IgD-negative memory B cell (primary cell): ENCODE measurements at regions not wholly inside any gene's neighbourhood (a gene's known extent, or its start where the extent isn't known, plus 50 kb on each side); places are given as distances from the start of the nearest gene placed in this dataset.
A peak's percentile ranks its signal among the peaks of the same experiment; 100 is the strongest.

Source experiments
- H3K27ac Mint-ChIP-seq, 3 donors: one replicate each; pipeline ENCODE4 v1.8.0; 2020 to 2022; ENCODE audit warnings: mild to moderate bottlenecking in 3 of 3, mixed read lengths in 3 of 3, moderate library complexity in 1 of 3
- H3K27me3 Mint-ChIP-seq: one replicate; pipeline ENCODE4 v1.8.0; 2021; ENCODE audit warnings: mixed read lengths
- H3K36me3 Mint-ChIP-seq: one replicate; pipeline ENCODE4 v1.8.0; 2020; ENCODE audit warnings: mild to moderate bottlenecking, mixed read lengths
- H3K4me1 Mint-ChIP-seq, 3 donors: one replicate each; pipeline ENCODE4 v1.8.0; 2020 to 2022; ENCODE audit warnings: mixed read lengths in 3 of 3, mild to moderate bottlenecking in 1 of 3
- H3K4me3 Mint-ChIP-seq, 4 donors: one replicate each; pipeline ENCODE4 v1.8.0; 2020 to 2022; ENCODE audit warnings: mild to moderate bottlenecking in 4 of 4, mixed read lengths in 4 of 4, moderate library complexity in 3 of 4
- H3K9me3 Mint-ChIP-seq, 3 donors: one replicate each; pipeline ENCODE4 v1.8.0; 2020 to 2021; ENCODE audit warnings: mixed read lengths in 3 of 3, mild to moderate bottlenecking in 1 of 3

- Mint-ChIP-seq H3K4me3 (no peak overlapping the region), H3K36me3 (peaks cover 3% of the 10 kb centered on the region), H3K4me1 (no peaks in the 10 kb centered on the region), H3K27ac (no peak overlapping the region), H3K27me3 (no peaks in the 10 kb centered on the region), H3K9me3 (peaks cover 0 to 3% (median 0%) of the 10 kb centered on the region in 3 donors)
Measured at GRCh38 chr15:92322566-92323355, 70.9 kb upstream of the ST8SIA2 start.

GRCh38 chr15:92323525-92323924 is 70.2 kb upstream of the ST8SIA2 start:
- Mint-ChIP-seq H3K27ac (no peak overlapping the region), H3K36me3 (peaks cover 3% of the 10 kb centered on the region), H3K4me3 (no peak overlapping the region), H3K27me3 (no peaks in the 10 kb centered on the region), H3K4me1 (no peaks in the 10 kb centered on the region), H3K9me3 (peaks cover 0 to 3% (median 0%) of the 10 kb centered on the region in 3 donors)

GRCh38 chr15:92324101-92324963 is 69.3 kb upstream of the ST8SIA2 start:
- Mint-ChIP-seq H3K36me3 (peaks cover 3% of the 10 kb centered on the region), H3K9me3 (peaks cover 0 to 6% (median 0%) of the 10 kb centered on the region in 3 donors), H3K4me3 (no peak overlapping the region), H3K4me1 (no peaks in the 10 kb centered on the region), H3K27me3 (no peaks in the 10 kb centered on the region), H3K27ac (no peak overlapping the region)

GRCh38 chr15:92326236-92326635 is 67.4 kb upstream of the ST8SIA2 start:
- Mint-ChIP-seq H3K36me3 (peaks cover 3% of the 10 kb centered on the region), H3K4me3 (no peak overlapping the region), H3K4me1 (no peaks in the 10 kb centered on the region), H3K27ac (no peak overlapping the region), H3K27me3 (no peaks in the 10 kb centered on the region), H3K9me3 (peaks cover 0 to 6% (median 0%) of the 10 kb centered on the region in 3 donors)

- no peak overlapping the region for H3K27ac Mint-ChIP-seq
- H3K36me3 Mint-ChIP-seq, result peaks cover 3% of the 10 kb centered on the region
- peaks cover under 1 to 6% (median under 1%) of the 10 kb centered on the region in 3 donors for H3K9me3 Mint-ChIP-seq
- H3K4me3 Mint-ChIP-seq, result no peak overlapping the region
- H3K27me3 Mint-ChIP-seq, result no peaks in the 10 kb centered on the region
- H3K4me1 Mint-ChIP-seq, result no peaks in the 10 kb centered on the region
Measured at GRCh38 chr15:92327033-92327432, 66.6 kb upstream of the ST8SIA2 start.

- Mint-ChIP-seq H3K36me3 (peaks cover 3% of the 10 kb centered on the region), H3K27me3 (no peaks in the 10 kb centered on the region), H3K4me3 (no peak overlapping the region), H3K27ac (no peak overlapping the region), H3K9me3 (peaks cover 4 to 6% (median 6%) of the 10 kb centered on the region in 3 donors), H3K4me1 (no peaks in the 10 kb centered on the region)
Measured at GRCh38 chr15:92328207-92328606, 65.5 kb upstream of the ST8SIA2 start.

GRCh38 chr15:92332125-92332899 is 61.4 kb upstream of the ST8SIA2 start:
- no peaks in the 10 kb centered on the region for H3K4me1 Mint-ChIP-seq
- H3K4me3 Mint-ChIP-seq, result no peak overlapping the region
- no peaks in the 10 kb centered on the region for H3K36me3 Mint-ChIP-seq
- H3K27me3 Mint-ChIP-seq, result peaks cover 4% of the 10 kb centered on the region
- peaks cover 3 to 7% (median 6%) of the 10 kb centered on the region in 3 donors for H3K9me3 Mint-ChIP-seq
- peak overlapping the region in 1 of 3 donors; percentile 63 for H3K27ac Mint-ChIP-seq

- Mint-ChIP-seq H3K4me3 (no peak overlapping the region), H3K4me1 (no peaks in the 10 kb centered on the region), H3K27ac (no peak overlapping the region), H3K27me3 (peaks cover 4% of the 10 kb centered on the region), H3K36me3 (no peaks in the 10 kb centered on the region), H3K9me3 (peaks cover 3 to 8% (median 6%) of the 10 kb centered on the region in 3 donors)
Measured at GRCh38 chr15:92333709-92334108, 60.0 kb upstream of the ST8SIA2 start.

- H3K27ac Mint-ChIP-seq, result no peak overlapping the region
- H3K4me3 Mint-ChIP-seq, result no peak overlapping the region
- peaks cover 0 to 8% (median 6%) of the 10 kb centered on the region in 3 donors for H3K9me3 Mint-ChIP-seq
- H3K4me1 Mint-ChIP-seq, result no peaks in the 10 kb centered on the region
- H3K27me3 Mint-ChIP-seq, result peaks cover 6% of the 10 kb centered on the region
- no peaks in the 10 kb centered on the region for H3K36me3 Mint-ChIP-seq
Measured at GRCh38 chr15:92336419-92336987, 57.2 kb upstream of the ST8SIA2 start.

GRCh38 chr15:92339361-92339760 is 54.3 kb upstream of the ST8SIA2 start:
- H3K27me3 Mint-ChIP-seq, result peaks cover 6% of the 10 kb centered on the region
- H3K4me1 Mint-ChIP-seq, result no peaks in the 10 kb centered on the region
- no peak overlapping the region for H3K4me3 Mint-ChIP-seq
- no peak overlapping the region for H3K27ac Mint-ChIP-seq
- no peaks in the 10 kb centered on the region for H3K36me3 Mint-ChIP-seq
- H3K9me3 Mint-ChIP-seq, result peaks cover 0 to 5% (median 0%) of the 10 kb centered on the region in 3 donors
